GM18511 (cell line): ENCODE measurements at regions not wholly inside any gene's neighbourhood (a gene's known extent, or its start where the extent isn't known, plus 50 kb on each side); places are given as distances from the start of the nearest gene placed in this dataset.

Source experiments
- ATAC-seq: cut with Tn5 transposase; IDR thresholded peaks from one replicate; pipeline ENCODE4 v1.9.1; 2021; ENCODE audit warnings: mild to moderate bottlenecking, moderate library complexity; ENCODE audit not compliant: unreplicated experiment

- ATAC-seq: no peak
Measured at GRCh38 chr4:14478504-14478903, 523.8 kb upstream of the CPEB2 start.

- ATAC-seq: no peak
Measured at GRCh38 chr4:14496408-14496807, 505.9 kb upstream of the CPEB2 start.

- no peak for ATAC-seq
Measured at GRCh38 chr4:14496969-14497368, 505.3 kb upstream of the CPEB2 start.

DNA sequence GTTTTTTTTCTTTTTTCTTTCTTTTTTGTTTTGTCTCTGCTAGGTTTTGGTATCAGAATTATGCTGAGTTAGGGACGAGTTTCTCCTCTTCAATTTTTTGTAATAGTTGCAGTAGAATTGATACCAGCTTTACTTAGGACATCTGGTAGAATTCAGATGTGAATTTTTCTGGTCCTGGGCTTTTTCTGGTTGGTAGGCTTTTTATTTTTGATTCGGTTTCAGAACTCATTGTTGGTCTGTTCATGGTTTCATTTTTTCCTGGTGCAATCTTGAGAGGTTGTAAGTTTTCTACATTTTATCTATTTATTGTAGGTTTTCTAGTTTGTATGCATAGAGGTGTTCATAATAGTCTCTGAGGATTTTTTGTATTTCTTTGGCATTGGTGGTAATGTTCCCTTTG is 498.1 kb upstream of the CPEB2 start:
- no peak for ATAC-seq

DNA sequence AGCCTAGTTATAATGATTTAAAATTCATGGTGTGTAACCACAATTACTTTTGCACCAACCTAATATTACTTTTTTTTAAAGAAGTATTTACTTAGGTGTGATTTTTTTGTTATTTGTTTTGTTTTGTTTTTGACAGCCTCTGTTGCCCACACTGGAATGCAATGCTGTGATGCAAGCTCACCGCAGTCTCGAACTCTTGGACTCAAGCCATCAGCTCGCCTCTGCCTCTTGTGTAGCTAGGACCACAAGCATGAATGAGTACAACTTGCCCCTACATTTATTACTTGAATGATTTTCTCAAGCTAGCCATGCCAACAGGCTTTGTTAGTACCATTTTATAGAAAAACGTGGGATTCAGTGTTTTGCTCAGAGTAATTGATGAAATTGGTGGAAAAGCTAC is 488.8 kb upstream of the CPEB2 start:
- ATAC-seq: no peak

GRCh38 chr4:14515556-14515955 is 486.7 kb upstream of the CPEB2 start:
- no peak for ATAC-seq

DNA sequence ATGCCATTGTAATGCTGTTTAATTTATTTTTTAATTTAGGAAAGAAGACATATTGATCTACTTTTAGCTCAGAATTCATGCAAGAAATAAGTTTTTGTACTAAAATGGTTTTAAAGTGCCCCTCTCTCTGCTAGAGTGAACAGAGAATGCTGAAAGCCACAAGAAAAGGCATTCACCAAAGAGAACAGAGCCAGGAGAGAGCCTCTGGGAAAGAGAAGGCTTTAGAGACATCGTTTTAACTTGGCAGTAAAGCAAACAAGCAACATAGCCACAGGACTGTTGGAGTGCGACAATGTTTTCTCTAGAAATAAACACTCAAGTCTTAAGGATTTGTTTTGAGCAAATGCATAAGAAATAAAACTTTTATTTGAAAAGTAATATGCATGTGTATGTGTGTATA is 484.1 kb upstream of the CPEB2 start:
- ATAC-seq: no peak

DNA sequence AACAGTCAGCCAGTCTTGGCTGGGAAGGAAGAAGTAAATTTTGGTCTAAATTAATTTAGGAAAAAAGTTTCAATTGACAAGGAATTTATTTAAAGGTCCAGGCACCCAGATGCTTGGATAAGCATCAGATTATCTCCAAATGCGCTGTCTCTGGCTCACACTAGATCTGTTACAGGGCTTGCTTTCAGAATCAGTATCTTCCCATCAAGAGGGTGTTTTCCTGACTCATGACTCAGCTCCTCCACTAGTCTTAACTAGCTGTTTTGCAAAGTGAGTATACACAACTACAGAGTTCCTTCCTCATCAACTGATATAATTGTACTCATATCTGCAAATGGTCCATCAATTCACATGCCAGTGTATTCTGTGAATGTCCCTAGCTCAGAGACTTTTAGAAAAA is 482.1 kb upstream of the CPEB2 start:
- no peak for ATAC-seq

GRCh38 chr4:14524276-14524675 is 478.0 kb upstream of the CPEB2 start:
- ATAC-seq: no peak

DNA sequence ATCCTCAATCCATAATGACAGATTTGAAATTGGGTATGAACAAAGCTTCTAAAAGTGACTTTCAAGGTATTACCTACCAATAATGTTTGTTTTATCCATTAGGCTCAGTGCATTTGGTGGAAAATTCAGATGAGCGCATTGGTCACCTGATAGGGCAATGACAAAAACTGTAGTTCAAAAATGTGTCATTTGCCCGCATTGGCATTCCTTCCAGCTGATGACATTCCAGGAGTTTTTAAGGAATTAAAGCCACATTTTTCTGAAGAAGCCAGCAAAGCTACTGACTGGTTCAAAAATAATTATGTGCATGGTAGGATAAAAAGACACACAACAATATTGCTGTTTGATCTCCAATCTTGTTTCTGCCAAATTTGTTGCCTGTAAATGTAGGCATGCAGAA is 473.4 kb upstream of the CPEB2 start:
- ATAC-seq: no peak

DNA sequence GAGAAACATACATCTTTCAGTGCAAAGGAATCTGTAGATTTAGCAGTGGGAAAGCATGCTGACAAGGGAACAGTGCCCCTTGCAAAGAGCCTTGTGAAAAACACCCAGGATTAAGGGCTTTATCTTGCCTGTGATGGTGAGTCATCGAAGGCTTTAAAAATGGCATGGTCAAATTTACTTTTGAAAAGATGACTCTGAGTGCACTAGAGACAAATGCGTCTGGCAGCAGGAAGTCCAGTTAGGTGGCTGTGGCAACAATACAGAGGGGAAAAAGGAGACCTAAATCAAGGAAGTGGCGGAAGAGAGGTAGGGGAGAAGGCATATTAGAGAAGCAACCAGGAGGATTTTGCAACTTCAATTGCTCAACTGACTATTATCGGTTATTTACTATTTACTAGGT is 472.6 kb upstream of the CPEB2 start:
- ATAC-seq: no peak

DNA sequence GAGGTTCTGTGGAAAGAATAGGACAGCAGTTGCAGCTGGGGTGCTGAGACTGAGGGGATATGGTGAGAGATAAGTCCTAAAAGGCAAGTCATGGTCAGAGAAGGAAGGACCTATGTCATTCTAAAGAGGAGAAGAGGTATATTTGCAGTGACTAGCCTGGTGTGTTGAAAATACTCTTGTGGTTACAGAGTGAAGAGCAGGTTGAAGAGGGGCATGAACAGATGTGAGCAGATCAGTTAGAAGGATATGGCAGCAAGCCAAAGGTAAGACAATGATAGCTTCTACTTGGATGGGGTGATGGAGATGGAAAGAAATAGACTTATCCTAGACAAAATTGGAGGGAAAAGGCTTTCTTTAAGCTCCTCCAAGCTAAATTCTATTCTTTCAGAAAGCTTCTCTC is 469.8 kb upstream of the CPEB2 start:
- ATAC-seq: no peak

GRCh38 chr4:14539246-14539645 is 463.0 kb upstream of the CPEB2 start:
- ATAC-seq: no peak

- ATAC-seq: no peak
Measured at GRCh38 chr4:14545163-14545562, 457.1 kb upstream of the CPEB2 start.

GRCh38 chr4:14545807-14546206 is 456.5 kb upstream of the CPEB2 start:
- ATAC-seq: no peak

DNA sequence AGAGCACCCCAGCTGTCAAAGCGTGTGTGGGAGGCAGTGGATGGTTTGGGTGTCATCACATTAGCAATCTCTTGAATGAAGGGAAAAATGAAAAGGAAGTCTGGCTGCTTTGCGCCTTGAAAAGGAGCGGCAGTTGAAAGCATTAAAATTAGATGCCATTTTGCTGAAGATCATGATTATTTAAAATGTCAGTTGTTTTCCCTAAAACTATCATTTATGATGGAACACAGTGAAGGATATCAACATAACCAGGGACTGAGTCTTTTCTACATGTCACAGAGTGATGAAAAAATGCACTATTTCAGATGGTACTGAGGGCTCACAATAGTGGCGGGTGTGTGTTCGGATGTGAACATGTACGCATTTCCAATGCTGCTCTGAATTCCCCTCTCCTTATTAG is 450.2 kb upstream of the CPEB2 start:
- ATAC-seq: no peak

- no peak for ATAC-seq
Measured at GRCh38 chr4:14559646-14560045, 442.6 kb upstream of the CPEB2 start.

DNA sequence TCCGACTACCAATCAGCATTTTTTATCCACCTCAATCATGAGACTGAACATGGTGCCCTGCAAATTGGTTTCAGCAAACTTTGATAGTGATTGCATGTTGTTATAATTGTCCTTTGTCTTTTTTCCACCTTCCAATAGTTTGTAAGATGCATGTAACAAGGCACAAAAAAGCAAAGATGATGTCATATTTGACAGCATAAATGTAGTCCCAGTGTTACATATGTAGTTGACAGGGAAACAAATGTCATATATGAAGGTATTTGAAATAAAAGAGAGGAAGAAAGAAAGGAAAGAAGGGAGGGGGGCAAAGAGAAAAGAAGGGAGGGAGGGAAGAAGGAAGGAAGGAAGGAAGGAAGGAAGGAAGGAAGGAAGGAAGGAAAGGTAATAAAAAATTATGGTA is 441.7 kb upstream of the CPEB2 start:
- ATAC-seq: no peak

DNA sequence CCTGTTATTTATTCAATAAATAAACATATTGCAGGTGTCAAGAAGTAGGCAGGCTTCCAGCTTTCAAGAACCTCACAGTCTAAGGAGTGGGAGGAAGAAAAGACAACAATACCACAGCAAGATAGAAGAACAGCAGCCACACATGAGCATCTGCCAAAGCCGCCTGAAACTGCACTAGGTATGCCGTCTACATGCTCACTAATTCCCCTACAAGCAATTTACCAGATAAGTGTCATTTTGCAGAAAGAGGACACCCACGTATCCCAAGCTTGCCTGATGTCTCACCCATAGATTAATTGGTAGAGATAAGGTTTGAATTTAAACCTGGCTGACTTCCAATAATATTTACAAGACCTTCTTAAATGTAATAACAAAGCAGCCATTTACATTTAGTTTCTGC is 439.4 kb upstream of the CPEB2 start:
- no peak for ATAC-seq

DNA sequence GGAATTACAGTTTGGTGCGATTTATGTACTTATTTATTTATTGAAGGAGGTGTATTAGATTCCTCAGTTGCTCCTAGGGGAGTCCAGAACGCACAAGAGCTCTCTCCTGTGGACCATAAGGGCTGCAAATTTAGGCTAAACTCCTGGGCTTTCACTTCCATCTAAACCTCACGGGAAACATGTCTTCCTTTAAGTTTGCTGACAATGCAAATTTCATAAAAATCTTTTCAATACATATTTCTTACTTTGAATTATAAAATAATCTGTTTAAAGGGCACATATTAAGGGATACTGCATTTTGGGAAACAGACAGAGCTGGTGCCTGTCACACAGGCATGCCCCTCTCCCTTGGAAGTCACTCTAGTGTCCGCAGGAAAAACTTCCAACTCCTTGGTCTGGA is 438.0 kb upstream of the CPEB2 start:
- ATAC-seq: no peak

- no peak for ATAC-seq
Measured at GRCh38 chr4:14566518-14566917, 435.8 kb upstream of the CPEB2 start.

- no peak for ATAC-seq
Measured at GRCh38 chr4:14568351-14568750, 433.9 kb upstream of the CPEB2 start.

GRCh38 chr4:14575289-14575688 is 427.0 kb upstream of the CPEB2 start:
- no peak for ATAC-seq

DNA sequence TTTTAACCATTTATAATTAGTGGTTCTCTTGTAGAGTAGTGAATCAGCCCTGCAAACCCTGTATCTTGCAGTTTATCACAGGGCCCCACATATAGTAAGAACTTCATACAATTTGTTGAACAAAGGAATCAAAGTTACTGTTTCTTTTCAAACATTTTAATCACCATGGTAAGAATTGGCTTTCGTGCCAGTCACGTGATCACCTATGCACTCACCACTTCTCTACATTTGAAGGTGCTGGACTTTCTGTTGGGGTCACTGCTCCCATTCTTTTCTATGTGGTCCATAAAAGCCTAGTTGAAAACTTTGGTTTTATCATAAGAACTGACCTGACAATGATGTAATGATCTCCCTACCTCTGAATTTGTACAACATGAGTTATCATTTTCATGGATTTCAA is 426.4 kb upstream of the CPEB2 start:
- no peak for ATAC-seq
